GM18909 (cell line): ENCODE measurements at regions not wholly inside any gene's neighbourhood (a gene's known extent, or its start where the extent isn't known, plus 50 kb on each side); places are given as distances from the start of the nearest gene placed in this dataset.
"Not testable (repeated sequence)": the region's sequence is repeated elsewhere in the genome, so short reads cannot be mapped to it uniquely, and the experiment has no call there.

Source experiments
- ATAC-seq: cut with Tn5 transposase; IDR thresholded peaks from one replicate; pipeline ENCODE4 v1.9.1; 2021; ENCODE audit warnings: mild to moderate bottlenecking; ENCODE audit not compliant: unreplicated experiment, poor library complexity

DNA sequence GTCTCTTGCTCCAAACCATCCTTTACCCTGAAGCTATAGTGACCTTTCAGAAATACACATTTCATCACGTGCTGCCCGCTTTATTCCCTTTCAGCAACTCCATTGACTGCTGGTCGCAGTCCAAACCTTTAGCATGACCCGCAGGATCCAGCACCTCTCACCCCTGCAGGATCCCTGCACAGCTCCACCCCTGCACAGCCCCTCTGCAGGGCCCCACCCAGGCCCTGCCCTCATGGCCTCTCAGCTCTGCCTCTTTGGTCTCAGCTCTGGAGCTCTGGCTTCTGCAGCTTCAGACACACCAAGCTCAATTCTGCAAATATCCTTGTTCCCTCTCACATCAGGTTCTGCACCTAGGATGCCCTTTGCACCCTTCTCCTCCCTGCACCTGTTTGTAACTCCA, 264.9 kb upstream of the C1orf174 start:
- ATAC-seq, result no peak

DNA sequence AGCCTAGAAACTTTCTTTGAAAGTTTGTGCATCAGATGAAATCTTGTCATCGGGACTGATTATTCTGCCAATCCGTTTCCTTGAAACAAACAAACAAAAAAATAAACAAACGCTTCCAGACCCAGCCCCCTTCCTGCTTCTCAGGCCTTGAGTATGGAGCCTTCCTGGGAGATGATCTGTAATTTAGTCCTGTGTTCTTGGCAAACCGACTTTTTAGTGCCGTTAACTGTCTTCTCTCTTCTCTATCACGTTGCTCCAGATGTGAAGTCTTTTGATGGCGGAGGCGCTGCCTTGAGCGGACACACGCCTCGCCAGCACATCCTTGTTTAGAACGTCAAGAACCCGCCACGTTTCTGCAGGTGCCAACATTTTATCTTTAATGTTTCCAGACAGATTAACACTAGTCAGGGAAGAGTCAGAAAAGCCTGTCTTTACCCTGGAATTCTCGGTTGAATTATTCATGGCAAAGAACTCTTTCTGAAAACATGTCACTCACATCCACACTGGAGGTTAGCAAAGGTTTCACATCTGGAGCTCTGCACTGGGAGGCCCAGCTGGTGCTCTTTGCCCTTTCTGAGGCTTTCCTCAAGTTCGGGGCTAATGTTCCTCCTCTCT, 265.7 kb upstream of the C1orf174 start:
- ATAC-seq, result no peak

DNA sequence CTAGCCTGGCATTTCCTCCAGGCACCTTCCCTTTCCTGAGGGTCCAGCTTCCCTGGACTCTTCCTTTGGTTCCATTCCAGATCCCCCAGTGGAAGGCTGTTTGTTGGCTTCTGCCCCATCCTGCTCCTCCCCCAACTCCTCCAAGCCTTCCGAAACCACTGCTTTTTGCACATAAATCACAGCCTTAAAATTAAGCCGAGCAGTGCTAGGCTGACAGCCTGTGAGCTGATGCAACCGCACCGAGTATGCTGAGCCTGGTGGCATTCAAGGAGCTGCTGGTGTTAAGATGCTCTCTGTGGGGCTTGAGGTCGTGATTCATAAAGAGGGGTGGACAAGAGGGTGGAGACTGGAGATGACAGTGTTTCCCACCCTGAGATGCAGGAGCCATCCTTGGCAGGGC, 266.6 kb upstream of the C1orf174 start:
- ATAC-seq, result no peak

DNA sequence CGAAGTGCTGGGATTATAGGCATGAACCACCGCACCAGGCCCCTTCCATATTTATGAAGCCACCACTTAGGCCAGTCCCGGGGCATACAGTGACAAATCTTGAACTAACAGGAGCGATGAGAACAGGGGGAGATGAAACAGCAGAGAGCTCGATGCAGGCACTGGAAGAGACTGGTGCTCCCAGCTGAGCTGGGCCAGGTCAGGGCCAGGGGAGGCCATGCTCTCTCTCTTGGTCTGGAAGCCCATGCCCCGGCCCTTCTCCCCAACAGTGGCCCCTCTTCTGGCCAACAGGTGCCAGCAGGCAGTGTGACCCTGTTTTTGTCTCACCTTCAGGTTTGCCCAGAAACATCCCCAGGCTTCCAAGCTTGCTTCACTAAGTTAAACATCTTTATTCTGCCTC, 269.9 kb upstream of the C1orf174 start:
- no peak for ATAC-seq

DNA sequence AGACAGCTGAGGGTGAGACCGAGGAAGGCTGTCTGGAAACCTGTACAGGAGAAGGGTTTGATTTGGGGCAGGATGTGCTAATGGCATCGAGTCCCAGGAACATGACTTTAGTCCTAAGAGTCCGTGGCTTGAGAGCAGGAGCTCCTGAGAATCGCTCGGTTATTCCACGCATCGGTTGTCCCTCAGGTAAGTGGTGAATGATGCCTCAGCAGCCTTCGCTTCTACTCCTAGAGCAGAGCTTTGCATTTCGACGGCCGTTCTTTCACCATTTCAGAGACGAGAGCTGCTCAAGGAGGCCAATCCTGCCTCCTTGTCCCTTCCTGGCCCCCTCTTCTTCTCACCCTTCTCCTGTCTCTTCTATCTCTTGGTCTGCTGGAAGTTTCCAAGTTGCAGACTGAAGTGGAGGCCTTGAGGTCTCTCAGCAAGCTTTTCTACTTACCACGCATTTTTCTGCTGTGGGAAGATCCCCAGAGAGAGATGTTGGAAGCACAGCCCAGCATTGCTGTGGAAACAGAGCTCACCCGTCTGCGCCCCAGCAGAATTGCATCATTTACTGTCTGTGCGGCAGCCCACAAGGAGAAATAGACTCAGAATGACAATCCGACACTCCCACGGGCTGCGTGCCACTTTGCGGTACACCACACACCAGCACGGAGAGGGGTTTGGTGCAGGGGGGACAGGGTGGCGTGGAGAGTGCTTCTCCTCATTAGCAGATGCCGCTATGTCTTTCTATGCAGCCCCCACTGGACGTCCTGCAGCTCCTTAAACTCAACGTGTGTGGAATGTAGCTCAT, 270.7 kb upstream of the C1orf174 start:
- no peak for ATAC-seq

DNA sequence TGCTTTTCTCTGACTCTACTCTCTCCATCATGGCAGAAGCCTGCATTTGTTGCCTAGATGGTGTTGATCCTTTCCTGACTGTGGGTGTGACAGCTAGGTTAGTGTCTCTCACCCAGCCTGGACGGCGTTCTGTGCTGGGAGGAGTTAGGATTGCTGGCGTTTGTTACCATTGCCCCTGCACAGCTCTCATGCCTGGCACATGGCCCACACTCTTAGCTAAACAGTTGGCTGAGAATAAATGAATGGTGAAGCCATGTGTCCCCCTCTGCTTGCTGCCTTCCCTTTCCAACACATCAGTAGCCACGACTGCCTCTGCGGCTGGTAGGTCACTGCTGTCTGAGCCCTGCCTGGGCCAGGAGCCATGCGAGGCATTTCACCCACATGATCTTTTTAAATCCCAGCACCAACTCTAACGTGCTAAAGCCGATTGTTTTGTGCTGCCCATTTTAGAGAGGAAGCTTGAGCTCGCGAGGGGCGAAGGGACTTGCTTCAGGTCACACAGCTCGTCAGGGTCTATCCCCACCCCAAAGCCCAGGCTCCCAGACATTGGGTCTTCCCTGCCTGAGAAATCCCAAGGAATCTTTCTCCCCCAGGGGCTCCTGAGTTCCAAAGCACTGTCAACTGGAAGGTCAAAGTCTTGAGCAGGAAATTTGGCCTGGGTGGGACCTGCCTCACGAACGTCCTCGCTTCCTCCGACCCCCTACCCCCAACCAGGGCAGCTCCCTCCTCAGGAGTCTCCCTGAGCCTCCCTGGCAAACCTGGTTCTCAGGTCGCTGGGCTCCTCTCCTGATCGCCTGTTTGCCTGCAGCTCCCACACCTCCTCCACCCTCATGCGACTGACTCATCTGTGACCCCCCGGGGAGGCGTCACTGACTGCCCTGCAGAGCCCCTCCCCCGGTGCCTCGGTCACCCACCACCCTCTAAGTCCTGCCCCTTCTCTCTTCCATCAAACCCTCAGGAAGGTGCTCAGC, 271.7 kb upstream of the C1orf174 start:
- no peak for ATAC-seq

DNA sequence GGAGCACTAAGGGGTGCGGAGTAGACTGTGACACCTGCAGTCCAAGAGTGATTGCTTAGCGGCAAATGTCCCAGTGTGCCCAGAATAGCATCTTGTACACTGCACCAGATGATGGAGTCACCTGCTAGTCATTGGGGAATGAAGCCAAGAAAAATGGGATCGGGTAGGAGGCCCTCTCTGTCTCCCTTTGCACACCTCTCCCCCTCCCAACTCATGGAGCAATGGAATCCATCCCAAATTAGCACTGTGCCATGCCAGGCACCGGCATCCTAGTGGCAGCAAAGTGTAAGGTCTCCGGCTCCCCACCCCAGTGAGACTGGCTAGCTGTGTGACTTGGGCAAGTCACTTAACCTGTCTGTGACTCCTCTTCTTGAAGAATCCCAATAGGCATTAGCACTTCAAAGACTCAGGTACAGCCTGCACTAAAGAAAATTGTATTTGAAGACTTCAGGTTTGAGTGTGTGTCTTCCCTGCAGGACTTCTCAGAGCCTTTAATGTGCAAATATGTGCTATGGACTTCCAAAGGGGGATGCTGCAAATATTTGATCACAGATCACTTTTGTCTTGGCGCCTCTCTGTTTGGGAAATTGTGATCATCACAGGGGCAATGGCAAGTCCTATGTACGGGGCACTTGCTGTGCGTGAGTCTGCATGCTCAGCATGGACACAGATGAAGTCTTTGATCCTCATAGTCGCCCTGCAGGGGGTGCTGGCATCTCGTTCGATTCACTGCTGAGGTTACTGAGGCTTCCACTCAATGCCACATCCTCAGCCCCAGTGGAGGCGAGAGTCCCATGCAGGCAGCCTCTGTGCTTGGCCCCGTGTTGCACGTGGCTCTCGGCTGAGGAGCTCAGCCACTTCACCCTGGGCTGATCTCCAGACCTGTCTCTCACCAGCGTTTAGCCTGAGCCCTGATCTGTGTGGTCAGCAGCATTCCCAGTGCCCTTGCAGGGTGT, 272.9 kb upstream of the C1orf174 start:
- no peak for ATAC-seq

DNA sequence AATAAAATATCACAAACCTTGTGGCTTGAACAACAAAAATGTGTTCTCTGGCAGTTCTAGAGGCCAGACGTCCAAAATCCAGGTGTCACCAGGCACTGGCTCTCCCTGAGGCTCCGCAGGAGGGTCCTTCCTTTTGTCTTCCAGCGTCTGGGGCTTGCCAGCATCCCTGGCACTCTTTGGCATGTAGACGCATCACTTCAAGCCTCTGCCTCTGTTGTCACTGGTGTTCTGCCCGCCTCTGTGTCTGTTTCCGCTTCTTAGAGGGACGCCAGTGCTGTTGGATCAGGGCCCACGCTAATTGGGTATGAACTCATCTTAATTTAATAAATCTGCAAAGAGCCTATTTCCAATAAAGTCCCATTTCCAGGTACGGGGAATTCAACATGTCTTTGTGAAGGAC, 273.7 kb upstream of the C1orf174 start:
- no peak for ATAC-seq

DNA sequence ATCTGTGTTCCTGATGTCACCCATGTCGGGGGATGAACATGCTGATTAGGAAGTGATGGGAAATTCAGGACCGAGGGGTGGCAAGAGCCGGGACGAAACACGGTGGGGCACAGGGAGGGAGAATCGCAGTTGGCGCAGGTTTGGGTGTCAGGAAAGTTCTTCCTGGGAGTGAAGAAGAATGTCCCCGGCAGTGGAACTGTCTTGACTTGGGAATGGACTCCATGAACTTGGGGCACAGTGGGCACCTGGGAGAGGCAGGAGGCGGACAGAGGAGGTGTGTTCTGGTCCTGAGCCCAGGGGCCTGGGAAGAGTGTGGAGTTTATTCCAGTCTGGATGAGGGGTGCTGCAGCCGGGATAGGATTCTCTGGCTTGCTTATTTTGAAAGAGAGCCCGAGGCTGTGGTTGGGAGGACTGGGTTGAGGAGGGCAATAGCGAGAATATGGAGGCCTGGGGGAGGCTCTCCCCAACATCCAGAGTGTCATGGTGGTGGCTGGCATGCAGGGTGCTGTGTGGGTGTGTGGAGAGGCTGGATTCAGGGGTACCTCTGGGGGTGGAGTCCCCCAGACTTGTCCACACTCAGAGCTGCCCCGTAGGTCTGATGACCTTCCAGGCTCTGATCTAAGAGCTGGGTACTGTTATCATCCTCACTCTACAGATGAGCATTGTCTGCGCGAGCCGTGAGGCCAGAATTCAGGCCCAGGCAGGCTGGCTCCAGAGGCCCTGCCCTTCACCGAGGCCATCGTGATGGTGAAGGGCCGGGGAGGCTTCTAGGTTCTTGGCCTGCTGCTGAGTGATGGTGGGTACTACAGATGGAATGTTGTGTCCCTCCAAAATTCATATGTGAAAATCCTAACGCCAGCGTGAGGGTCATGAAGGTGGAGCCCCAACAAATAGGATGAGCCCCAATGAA, 274.5 kb upstream of the C1orf174 start:
- ATAC-seq, result no peak

DNA sequence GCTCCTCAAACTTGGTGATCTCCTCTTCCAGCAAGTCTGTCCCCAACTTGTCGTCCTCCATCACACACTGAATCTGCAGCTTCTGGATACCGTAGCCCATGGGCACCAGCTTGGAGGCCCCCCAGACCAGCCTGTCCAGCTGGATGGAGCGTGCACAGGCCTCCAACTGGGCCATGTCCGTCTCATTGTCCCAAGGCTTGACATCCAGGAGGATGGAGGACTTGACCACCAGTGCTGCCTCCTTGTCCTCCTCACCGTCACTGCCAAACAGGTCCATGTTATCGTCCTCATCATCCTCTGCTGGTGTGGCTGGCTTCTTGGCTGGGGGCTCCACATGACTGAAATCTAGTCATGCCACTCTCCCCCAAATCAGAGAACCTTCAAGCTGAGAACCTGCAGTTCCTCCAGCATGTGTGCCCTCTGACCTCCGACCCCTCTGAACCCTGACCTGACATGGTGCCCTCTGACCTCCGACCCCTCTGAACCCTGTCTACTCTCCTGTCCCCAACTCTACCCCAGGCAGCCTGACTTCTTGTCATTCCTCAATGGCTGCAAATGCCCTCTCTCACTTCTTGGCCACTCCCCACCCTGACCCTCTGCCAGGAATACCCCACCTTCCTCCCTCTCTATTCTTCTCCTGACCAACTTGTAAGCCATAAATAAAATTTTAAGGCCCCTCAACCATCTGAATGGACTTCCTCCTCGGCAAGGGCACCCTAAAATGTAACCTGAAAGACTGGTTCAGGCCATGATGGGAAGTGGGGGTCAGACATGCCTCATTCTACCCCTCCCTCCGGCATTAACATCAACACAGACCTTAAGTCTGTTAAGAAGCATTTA, 275.7 kb upstream of the C1orf174 start:
- ATAC-seq, result no peak

DNA sequence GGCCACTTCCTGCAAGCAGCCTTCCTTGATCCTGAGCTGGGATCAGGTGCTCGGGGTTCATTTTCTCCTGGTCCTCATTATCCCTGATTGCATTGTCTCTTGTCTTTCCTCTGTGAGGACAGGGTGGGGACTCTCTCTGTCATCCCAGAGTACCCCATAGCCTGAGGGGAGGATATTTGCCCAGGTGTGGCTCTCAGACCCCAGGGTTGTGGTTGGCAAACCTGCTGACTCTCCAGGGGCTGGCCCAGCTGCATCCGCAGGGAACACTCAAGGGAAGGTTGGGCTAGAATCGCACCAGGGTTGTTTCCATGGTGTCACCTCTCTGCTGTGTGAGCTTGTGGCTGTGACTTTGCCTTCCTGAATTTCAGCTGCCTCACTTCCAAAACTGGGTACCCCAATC, 276.8 kb upstream of the C1orf174 start:
- no peak for ATAC-seq

DNA sequence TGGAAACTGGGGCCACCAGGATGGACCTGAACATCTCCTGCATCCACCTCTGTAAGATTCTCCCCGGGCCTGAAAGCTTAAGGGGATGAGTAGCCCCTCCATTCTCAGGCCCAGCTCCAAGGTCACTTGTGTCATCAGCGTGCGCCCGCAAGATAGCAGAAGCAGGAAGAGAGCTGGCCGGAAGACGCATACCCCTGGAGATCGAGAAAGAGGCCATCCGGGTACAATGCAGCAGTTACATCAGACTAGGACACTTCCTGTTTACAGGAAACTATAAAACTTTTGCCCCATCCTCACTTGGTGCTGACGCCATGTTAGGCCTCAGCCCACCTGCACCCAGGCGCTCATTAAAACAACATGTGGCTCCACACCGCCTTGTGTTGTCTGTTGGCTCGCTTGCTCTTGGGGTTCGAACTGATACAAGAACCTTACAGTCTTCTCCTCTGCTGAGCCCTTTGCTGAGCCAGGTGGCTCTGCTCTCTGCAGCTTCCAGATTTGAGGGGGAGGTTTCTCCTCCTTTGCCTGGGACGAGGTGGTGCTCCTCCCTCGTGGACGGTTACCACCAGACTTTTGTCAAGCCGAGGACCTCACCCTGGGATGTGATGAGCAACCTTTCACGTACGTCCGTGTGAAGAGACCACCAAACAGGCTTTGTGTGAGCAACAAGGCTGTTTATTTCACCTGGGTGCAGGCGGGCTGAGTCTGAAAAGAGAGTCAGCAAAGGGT, 277.5 kb upstream of the C1orf174 start:
- ATAC-seq, result no peak

DNA sequence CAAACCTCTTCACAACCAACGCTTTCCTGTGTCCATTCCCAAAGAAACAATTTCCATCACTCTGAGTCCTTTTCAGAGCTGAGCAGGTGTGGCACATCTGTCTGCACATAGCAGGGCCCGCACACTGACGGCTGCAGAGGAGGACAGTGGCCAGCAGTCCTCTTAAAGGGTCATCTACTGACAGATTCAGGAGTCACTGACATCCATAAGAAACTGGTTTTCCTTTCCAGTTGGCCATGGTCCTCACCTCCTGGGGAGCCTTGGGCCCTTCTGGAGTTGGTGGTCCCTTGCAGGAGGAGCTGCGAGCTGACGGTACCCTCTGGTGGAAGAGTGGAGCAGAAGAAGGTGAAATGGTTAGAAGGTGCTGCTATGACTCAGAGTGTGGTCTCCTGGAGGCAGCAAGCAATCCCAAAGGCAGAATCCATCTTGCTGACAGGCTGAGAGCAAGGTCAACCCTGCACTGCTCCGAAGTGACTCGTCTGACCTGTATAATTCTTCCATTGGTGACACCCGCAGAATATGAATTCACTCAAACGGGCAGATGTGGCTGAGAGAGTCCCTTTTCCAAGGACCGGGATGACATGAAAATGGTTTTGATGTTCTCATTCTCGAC, 278.5 kb upstream of the C1orf174 start:
- ATAC-seq, result no peak

DNA sequence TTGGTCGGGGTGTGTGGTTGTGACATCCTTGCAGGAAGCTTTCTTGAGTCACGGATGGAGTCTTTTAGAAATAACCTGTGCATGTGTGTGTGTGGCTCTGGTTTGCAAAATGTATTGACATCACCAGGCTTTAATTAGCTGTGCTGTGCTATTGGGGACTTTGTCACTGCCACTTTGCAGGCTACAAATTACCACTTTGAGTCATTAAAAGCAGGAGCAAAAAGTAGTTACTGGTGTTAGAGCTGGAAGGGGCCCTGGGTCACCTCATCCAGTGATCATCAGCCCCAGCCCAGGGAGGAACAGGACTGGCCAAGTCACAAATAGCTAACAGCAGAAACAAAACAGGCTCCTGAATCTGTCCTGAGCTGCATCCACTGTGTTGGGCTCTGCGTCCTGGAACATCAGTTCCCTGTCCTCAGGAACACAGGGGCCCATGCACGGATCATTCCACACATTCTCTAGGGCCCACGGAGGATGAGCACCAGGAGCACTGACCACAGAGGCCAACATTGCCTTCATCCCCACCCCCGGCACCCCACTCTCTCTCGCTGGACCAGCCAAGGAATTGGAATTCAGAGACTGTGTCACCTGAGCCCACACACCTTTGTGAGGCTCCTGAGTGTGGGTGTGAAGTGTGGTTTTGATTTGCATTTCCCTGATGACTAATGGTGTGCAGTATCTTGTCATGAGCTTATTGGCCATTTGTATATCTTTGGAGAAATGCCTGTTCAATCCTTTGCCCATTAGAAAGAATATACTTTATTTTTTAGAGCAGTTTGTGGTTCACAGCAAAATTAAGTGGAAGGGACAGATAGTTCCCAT, 280.1 kb upstream of the C1orf174 start:
- ATAC-seq, result no peak

DNA sequence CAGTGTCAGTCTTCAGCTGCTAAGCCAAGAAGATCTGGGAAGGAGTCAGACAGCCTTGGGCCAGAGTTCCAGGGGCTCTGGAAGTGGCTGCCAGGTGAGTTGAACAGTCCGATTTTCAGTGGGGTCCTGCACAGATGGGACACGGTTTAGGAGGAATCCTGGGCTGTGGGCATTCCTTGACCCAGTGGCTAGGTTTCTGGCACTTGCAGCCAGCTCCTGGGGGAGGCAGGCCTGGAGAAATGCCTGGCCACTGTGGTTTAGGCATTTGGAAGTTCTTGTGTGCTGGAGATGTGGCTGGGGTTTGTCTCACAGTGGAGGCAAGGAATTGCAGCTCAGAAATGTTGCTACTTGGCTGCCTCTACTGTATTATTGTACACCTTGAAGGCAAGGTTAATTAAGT, 286.4 kb upstream of the C1orf174 start:
- not testable (repeated sequence) for ATAC-seq

DNA sequence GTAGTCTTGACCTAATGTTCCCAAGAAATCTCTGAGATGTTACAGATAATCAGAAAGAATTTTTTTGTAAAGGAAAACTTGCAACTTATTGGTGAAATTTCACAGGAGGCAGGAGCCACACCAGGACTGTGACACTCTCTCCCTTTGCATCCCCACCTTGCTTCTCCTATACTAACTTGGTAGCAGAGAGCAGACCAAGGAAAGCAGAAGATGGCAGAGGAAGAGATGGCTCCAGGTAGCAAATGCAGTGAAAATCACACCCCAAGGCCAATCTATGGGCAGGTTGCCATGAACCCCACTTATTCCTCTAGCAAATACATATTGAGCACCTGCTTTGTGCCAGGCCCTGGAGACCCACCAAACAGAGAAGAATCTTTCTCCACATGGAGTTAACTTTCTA, 303.4 kb upstream of the C1orf174 start:
- ATAC-seq, result no peak
